ENCODE measurements at regions not wholly inside any gene's neighbourhood (a gene's known extent, or its start where the extent isn't known, plus 50 kb on each side); places are given as distances from the start of the nearest gene placed in this dataset.

GRCh38 chr4:144574509-144574908 is 71.4 kb upstream of the HHIP start:
- DNase-seq (ENCODE audit: low spot score), result no peak

- no peak for DNase-seq (ENCODE audit: low spot score)
Measured at GRCh38 chr4:144575181-144575580, 70.8 kb upstream of the HHIP start.

- peak; percentile 21 for DNase-seq (ENCODE audit: low spot score)
Measured at GRCh38 chr4:144578681-144579080, 67.3 kb upstream of the HHIP start.

- DNase-seq (ENCODE audit: low spot score), result no peak
Measured at GRCh38 chr4:144579411-144580030, 66.4 kb upstream of the HHIP start.

DNA sequence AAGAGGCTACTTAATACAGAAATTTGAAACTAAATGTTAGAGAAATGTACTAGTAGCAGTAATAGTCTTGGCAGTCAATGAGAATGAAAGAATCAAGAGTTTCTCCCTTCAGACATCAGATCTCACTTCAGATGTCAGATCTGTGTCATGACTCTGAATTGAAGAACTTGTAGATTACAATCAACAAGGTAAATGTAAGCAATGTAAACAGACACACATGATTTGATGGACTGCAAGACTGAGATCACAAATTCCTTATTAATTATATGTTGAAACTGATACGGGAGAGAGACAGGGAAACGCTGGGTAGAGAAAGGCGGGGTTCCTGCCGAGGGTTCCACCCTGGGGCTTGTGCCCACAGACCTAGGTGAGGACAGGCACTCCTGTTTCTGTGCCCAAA is 65.5 kb upstream of the HHIP start:
- DNase-seq (ENCODE audit: low spot score), result no peak

DNA sequence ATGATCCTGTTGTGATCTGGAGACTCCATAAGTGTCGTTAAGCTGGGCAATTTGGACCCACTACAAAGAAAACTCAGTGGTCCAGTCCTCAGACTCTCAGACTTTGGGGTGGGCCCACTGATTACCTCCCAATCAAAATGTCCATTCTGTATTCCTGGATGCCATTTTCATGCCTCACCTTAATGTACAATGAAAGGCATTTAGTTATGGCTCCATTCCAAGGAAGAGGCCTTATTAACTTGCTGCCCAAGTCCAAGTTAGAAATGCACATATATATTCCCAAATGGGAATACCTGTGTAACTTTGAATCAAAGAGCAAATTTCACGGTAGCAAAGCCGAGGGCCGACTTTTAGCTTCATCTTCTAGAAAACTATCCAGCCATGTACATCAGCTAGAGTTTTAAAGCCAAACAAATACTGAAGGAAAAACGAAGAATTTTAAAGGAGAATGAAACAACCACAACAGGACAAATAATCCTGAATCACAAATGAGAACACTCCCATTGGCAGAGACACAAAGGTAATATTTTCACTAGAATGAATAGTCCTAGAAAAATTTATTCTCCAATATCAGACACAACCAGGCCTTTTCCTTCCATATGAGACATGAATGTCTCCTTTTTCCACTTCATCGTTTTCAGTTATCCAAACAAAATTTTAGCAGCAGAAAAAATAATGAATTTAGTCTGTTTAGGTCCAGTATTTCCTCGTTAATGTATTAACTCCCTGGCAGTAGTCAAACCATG is 63.7 kb upstream of the HHIP start:
- DNase-seq (ENCODE audit: low spot score), result no peak

DNA sequence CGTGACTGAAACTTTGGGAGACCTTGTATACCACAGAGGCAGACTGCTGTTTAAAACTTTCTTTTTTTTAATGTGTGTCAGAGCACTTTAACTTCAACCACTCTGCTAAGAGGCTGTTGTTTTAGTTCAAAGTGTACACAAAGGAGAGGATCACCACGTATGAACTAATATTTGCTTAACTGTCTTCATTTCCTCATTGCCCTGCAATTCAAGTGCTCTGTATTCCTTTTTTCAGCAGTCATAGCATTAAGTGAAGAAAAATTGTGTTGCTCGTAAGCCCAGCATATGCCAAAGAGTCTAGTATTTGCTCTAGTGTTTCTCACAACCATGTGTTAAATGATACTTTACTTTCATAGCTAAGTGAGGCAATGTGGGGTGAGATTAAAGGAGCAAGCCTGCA is 63.0 kb upstream of the HHIP start:
- DNase-seq (ENCODE audit: low spot score), result no peak

DNA sequence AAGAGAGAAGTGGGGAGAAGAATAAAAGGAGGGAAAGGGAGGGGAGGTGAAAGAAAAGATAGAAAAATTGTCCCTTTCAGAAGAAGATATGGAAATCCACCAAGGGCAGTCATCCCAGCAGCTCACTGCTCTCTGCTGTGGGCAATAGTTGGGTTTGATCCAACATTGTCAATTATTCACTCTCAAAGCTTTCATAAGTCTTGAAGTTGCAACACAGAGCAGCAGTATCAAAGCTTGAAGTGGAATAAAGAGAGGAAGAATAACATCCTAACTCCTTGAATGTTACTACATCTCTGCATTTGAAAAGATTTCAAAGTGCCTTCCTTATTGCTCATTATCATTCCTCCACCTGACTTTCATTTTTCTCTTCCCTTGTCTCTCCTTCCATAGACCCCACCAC is 62.3 kb upstream of the HHIP start:
- DNase-seq (ENCODE audit: low spot score), result no peak

- DNase-seq (ENCODE audit: low spot score), result no peak
Measured at GRCh38 chr4:144584428-144584827, 61.5 kb upstream of the HHIP start.

GRCh38 chr4:144589512-144589911 is 56.4 kb upstream of the HHIP start:
- DNase-seq (ENCODE audit: low spot score), result no peak

DNA sequence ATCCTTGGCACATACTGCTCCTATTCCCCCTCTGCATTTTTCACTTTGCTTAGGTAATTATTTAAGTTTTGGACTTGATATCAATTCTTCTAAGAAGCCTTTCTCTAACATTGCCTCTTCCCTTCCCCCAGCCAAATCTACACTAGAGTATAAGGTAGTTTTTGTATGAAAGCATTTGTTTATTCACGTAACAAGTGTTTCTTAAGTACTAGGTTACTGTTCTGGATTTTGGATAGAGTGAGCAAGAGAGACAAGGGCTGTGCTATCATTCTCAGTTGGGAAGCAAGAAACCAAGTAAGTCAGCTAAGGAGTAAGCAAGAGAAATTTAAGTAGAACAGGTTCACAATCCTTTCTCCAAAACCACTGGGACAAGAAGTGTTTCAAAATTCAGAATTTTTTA is 55.9 kb upstream of the HHIP start:
- DNase-seq (ENCODE audit: low spot score), result no peak

GRCh38 chr4:144591401-144591800 is 54.6 kb upstream of the HHIP start:
- no peak for DNase-seq (ENCODE audit: low spot score)

DNA sequence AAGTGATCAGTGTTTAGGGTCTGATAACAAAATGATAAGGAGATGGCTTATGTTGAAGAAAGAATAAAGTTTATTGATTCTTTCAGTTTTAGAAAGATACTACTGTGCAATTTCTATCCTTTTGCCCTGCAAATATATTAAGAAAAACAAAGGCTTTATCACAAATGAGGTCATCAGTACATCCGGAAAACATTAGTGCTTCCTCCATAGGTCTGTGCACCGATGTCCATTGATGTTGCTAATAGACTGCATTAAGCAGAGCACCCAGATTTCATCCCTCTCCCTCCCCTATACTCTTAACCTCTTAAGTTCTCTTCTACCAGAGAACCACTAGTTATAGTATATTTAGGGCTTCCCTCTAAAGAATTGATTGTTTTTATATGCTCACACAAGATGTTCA is 53.7 kb upstream of the HHIP start:
- no peak for DNase-seq (ENCODE audit: low spot score)

- DNase-seq (ENCODE audit: low spot score), result no peak
Measured at GRCh38 chr4:144594471-144594986, 51.4 kb upstream of the HHIP start.

DNA sequence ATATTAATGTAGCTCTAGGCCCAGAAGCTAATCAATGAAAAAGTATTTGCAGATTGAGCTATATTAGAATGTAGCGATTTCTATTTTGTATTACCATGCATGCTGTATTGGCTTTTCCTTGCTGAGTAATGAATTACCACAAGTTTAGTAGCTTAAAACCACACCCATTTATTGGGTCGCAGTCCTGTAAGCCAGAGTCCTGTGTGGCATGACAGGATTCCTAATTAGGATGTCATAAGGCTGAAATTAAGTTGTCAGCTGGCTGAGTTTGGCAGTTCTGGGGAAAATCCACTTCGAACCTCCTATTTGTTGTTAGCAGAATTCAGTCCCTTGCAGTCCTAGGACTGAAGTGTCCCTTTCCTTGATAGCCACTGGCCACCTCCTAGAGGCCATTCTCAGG is 50.3 kb upstream of the HHIP start:
- DNase-seq (ENCODE audit: low spot score), result no peak
